SK-N-SH treated with all-trans-retinoic acid at 6 μM for 48 hours (cell line): ENCODE measurements at regions not wholly inside any gene's neighbourhood (a gene's known extent, or its start where the extent isn't known, plus 50 kb on each side); places are given as distances from the start of the nearest gene placed in this dataset.
"Not testable (repeated sequence)": the region's sequence is repeated elsewhere in the genome, so short reads cannot be mapped to it uniquely, and the experiment has no call there.

Experiments used
- ATAC-seq: fragments of 200-7000 bp; cut with Tn5 transposase; 3 replicates; pipeline ENCODE4 v1.9.1; 2020; ENCODE audit warnings: mild to moderate bottlenecking, moderate library complexity
- ARNTL ChIP-seq: fragments of 450-650 bp; formaldehyde crosslinking; IDR thresholded peaks from 2 replicates; pipeline ENCODE4 v1.5.0; 2020; ENCODE audit warnings: low read depth, mild to moderate bottlenecking, moderate library complexity, borderline replicate concordance
- CSDC2 ChIP-seq: fragments of 250-450 bp; sonication (Bioruptor Pico); IDR thresholded peaks from 2 replicates; pipeline ENCODE4 v1.5.0; 2020; ENCODE audit warnings: mild to moderate bottlenecking, moderate library complexity
- ESRRG ChIP-seq: fragments of 250-450 bp; sonication (Bioruptor Pico); IDR thresholded peaks from 2 replicates; pipeline ENCODE4 v1.6.1; 2021; ENCODE audit warnings: mild to moderate bottlenecking
- GLIS3 ChIP-seq: fragments of 250-450 bp; sonication (Bioruptor Pico); IDR thresholded peaks from 2 replicates; pipeline ENCODE4 v1.5.0; 2020; ENCODE audit warnings: mild to moderate bottlenecking, moderate library complexity
- ISL1 ChIP-seq: fragments of 250-450 bp; sonication (Bioruptor Pico); IDR thresholded peaks from 2 replicates; pipeline ENCODE4 v2.1.2; 2022; ENCODE audit warnings: mild to moderate bottlenecking, moderate library complexity
- PATZ1 ChIP-seq: fragments of 250-450 bp; sonication (Bioruptor Pico); IDR thresholded peaks from 2 replicates; pipeline ENCODE4 v1.8.0; 2020; ENCODE audit warnings: mild to moderate bottlenecking, moderate library complexity, borderline replicate concordance
- PPARA ChIP-seq: fragments of 250-450 bp; sonication (Bioruptor Pico); IDR thresholded peaks from 2 replicates; pipeline ENCODE4 v1.5.0; 2020; ENCODE audit warnings: mild to moderate bottlenecking, borderline replicate concordance
- RARB ChIP-seq: fragments of 250-450 bp; sonication (Bioruptor Pico); IDR thresholded peaks from 2 replicates; pipeline ENCODE4 v1.8.0; 2021; ENCODE audit warnings: mild to moderate bottlenecking, moderate library complexity
- SNAI2 ChIP-seq: fragments of 250-450 bp; sonication (Bioruptor Pico); IDR thresholded peaks from 2 replicates; pipeline ENCODE4 v1.5.0; 2020; ENCODE audit warnings: mild to moderate bottlenecking, moderate library complexity
- TCF4 ChIP-seq: fragments of 250-450 bp; sonication (Bioruptor Pico); IDR thresholded peaks from 2 replicates; pipeline ENCODE4 v1.8.0; 2021; ENCODE audit warnings: mild to moderate bottlenecking, moderate library complexity, borderline replicate concordance
- TSHZ2 ChIP-seq: fragments of 250-450 bp; sonication (Bioruptor Pico); IDR thresholded peaks from 2 replicates; pipeline ENCODE4 v1.5.0; 2020; ENCODE audit warnings: mild to moderate bottlenecking, moderate library complexity
- ZFP3 ChIP-seq: fragments of 250-450 bp; sonication (Bioruptor Pico); IDR thresholded peaks from 2 replicates; pipeline ENCODE4 v1.5.0; 2020; ENCODE audit warnings: mild to moderate bottlenecking, moderate library complexity
- ZFP30 ChIP-seq: fragments of 450-650 bp; formaldehyde crosslinking; IDR thresholded peaks from 2 replicates; pipeline ENCODE4 v1.5.0; 2022; ENCODE audit warnings: mild to moderate bottlenecking, moderate library complexity
- ZNF565 ChIP-seq: fragments of 450-650 bp; formaldehyde crosslinking; conservative IDR thresholded peaks from 2 replicates; pipeline ENCODE4 v1.5.0; 2020; ENCODE audit warnings: low read depth, mild to moderate bottlenecking, moderate library complexity
- ZNF70 ChIP-seq: fragments of 450-650 bp; formaldehyde crosslinking; IDR thresholded peaks from 2 replicates; pipeline ENCODE4 v1.5.0; 2020; ENCODE audit warnings: mild to moderate bottlenecking, moderate library complexity
- ZNF8 ChIP-seq: fragments of 450-650 bp; formaldehyde crosslinking; IDR thresholded peaks from 2 replicates; pipeline ENCODE4 v1.5.0; 2020; ENCODE audit warnings: mild to moderate bottlenecking, moderate library complexity
- TF ChIP-seq, protein P1 (sequence below): fragments of 250-450 bp; sonication (Bioruptor Pico); IDR thresholded peaks from 2 replicates; pipeline ENCODE4 v1.8.0; 2021; ENCODE audit warnings: low read depth, mild to moderate bottlenecking, moderate library complexity, borderline replicate concordance
- TF ChIP-seq, protein P2 (sequence below): fragments of 250-450 bp; sonication (Bioruptor Pico); IDR thresholded peaks from 2 replicates; pipeline ENCODE4 v1.5.1; 2021; ENCODE audit warnings: mild to moderate bottlenecking, moderate library complexity
- TF ChIP-seq, protein P3 (sequence below): fragments of 250-450 bp; sonication (Bioruptor Pico); IDR thresholded peaks from 2 replicates; pipeline ENCODE4 v1.5.1; 2020; ENCODE audit warnings: low read depth, mild to moderate bottlenecking, moderate library complexity

DNA sequence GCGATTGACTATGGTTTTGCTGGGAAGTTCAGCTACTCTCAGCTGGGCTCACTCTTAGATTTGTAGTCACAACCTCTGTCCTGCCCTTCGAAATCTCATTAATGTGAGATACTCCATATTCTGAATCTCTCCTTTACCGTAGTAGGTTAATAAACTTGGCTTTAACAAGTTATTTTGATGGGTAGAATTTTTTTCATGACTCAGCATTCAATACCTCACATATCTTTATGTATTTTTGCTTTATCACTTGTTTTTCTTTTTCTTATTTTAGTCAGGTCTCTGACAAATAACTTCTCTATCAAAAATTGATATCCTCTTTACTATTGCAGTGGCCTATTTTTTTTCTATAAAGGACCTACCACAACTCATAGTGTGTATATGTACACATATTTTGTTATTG is 855.2 kb upstream of the ADGRB3 start:
- TF ChIP-seq TCF4 (CRISPR knock-in tag) = no peak
- TF ChIP-seq, all 23 proteins: peak for 0
- ATAC-seq = no peak

DNA sequence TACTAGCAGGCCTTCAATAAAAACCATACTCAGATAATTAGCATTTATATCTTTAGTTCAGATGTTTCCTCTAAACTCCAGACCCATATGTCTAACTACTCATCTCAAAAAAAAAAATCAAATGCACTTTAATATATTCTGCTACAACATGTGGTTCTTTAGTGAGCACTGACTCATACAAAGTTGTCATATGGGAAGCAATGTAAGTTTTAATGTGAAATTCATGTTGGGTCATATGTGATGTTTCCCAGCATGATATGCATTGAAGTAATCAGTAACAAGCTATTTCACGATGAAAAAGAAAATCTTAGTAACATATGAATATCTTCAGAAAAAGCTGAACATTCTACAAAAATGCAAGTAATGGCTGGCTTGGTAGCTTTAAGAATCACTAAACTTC is 859.7 kb upstream of the ADGRB3 start:
- ATAC-seq = no peak
- TF ChIP-seq ZNF565 (CRISPR knock-in tag) (no peak), GLIS3 (no peak), ZFP30 (CRISPR knock-in tag) (no peak), ZNF8 (no peak), ESRRG (CRISPR knock-in tag) (no peak), SNAI2 (CRISPR knock-in tag) (no peak), TCF4 (CRISPR knock-in tag) (no peak), ZNF70 (CRISPR knock-in tag) (no peak), PPARA (CRISPR knock-in tag) (no peak)
- TF ChIP-seq, protein P1, sequence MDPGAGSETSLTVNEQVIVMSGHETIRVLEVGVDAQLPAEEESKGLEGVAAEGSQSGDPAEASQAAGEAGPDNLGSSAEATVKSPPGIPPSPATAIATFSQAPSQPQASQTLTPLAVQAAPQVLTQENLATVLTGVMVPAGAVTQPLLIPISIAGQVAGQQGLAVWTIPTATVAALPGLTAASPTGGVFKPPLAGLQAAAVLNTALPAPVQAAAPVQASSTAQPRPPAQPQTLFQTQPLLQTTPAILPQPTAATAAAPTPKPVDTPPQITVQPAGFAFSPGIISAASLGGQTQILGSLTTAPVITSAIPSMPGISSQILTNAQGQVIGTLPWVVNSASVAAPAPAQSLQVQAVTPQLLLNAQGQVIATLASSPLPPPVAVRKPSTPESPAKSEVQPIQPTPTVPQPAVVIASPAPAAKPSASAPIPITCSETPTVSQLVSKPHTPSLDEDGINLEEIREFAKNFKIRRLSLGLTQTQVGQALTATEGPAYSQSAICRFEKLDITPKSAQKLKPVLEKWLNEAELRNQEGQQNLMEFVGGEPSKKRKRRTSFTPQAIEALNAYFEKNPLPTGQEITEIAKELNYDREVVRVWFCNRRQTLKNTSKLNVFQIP (CRISPR knock-in tag) = no peak
- TF ChIP-seq, protein P2, sequence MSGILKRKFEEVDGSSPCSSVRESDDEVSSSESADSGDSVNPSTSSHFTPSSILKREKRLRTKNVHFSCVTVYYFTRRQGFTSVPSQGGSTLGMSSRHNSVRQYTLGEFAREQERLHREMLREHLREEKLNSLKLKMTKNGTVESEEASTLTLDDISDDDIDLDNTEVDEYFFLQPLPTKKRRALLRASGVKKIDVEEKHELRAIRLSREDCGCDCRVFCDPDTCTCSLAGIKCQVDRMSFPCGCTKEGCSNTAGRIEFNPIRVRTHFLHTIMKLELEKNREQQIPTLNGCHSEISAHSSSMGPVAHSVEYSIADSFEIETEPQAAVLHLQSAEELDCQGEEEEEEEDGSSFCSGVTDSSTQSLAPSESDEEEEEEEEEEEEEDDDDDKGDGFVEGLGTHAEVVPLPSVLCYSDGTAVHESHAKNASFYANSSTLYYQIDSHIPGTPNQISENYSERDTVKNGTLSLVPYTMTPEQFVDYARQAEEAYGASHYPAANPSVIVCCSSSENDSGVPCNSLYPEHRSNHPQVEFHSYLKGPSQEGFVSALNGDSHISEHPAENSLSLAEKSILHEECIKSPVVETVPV = no peak

DNA sequence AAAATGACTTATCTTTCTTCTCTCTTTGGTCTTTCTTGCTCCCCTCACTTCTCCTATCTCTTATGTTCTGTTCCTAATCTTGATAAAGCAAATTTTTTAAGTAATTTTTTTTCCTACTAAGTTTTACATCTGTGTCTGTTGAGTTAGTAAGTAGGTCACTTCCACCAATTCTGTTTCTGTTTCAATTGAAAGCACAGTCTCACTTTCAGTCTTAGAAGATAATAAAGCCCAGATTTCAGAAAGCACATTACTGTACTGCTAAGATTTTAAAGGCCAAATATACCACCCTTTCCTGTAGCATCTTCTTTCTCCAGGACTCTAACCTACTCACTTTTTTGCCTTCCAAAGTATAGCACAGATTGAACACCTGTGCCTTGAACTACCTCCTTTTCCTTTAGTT is 866.1 kb upstream of the ADGRB3 start:
- TF ChIP-seq CSDC2 (CRISPR knock-in tag) = no peak
- no peak for TF ChIP-seq ZNF8
- ATAC-seq = no peak

DNA sequence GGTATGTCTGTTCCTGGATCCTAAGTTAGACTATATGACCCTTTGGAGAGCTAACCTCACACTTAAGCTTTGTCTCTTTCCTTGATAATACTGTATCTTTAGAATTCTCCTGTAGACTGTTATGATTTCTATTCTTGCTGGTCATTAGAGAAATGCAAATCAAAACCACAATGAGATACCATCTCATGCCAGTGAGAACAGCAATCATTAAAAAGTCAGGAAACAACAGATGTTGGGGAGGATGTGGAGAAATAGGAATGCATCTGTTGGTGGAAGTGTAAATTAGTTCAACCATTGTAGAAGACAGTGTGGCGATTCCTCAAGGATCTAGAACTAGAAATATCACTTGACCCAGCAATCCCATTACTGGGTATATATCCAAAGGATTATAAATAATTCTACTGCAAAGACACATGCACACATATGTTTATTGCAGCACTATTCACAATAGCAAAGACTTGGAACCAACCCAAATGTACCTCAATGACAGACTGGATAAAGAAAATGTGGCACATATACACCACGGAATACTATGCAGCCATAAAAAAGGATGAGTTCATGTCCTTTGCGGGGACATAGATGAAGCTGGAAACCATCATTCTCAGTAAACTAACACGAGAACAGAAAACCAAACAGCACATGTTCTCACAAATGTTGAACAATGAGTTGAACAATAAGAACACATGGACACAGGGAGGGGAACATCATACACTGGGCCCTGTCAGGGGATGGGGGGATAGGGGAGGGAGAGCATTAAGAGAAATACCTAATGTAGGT is 867.8 kb upstream of the ADGRB3 start:
- ATAC-seq = not testable (repeated sequence)

- no peak for ATAC-seq
- TF ChIP-seq ZNF8 = no peak
- no peak for TF ChIP-seq ARNTL (CRISPR knock-in tag)
- TF ChIP-seq ZFP3 = no peak
- TF ChIP-seq RARB (CRISPR knock-in tag) = no peak
- TF ChIP-seq PPARA (CRISPR knock-in tag) = no peak
- TF ChIP-seq, protein P1 (CRISPR knock-in tag) = no peak
- no peak for TF ChIP-seq GLIS3
- no peak for TF ChIP-seq TSHZ2 (CRISPR knock-in tag)
- TF ChIP-seq SNAI2 (CRISPR knock-in tag) = no peak
- no peak for TF ChIP-seq TCF4 (CRISPR knock-in tag)
- no peak for TF ChIP-seq ZNF565 (CRISPR knock-in tag)
- TF ChIP-seq PATZ1 (CRISPR knock-in tag) = no peak
- no peak for TF ChIP-seq CSDC2 (CRISPR knock-in tag)
- no peak for TF ChIP-seq ZNF70 (CRISPR knock-in tag)
- TF ChIP-seq, protein P3, sequence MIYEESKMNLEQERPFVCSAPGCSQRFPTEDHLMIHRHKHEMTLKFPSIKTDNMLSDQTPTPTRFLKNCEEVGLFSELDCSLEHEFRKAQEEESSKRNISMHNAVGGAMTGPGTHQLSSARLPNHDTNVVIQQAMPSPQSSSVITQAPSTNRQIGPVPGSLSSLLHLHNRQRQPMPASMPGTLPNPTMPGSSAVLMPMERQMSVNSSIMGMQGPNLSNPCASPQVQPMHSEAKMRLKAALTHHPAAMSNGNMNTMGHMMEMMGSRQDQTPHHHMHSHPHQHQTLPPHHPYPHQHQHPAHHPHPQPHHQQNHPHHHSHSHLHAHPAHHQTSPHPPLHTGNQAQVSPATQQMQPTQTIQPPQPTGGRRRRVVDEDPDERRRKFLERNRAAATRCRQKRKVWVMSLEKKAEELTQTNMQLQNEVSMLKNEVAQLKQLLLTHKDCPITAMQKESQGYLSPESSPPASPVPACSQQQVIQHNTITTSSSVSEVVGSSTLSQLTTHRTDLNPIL = no peak
- TF ChIP-seq, protein P2 = no peak
- no peak for TF ChIP-seq ISL1 (CRISPR knock-in tag)
- no peak for TF ChIP-seq ESRRG (CRISPR knock-in tag)
Measured at GRCh38 chr6:67766057-67766456, 869.0 kb upstream of the ADGRB3 start.
